ENCODE measurements at regions not wholly inside any gene's neighbourhood (a gene's known extent, or its start where the extent isn't known, plus 50 kb on each side); places are given as distances from the start of the nearest gene placed in this dataset.

- TF ChIP-seq CTCF (IDR thresholded peaks at IDR 0.05; ENCODE audit: poor library complexity), result no peak
- TF ChIP-seq EZH2 (IDR thresholded peaks at IDR 0.05; ENCODE audit: borderline replicate concordance), result no peak
These were observed 174.2 kb downstream of the PHETA1 start for GRCh38 chr12:111194703-111195051.

All from hepatocyte (in vitro differentiated cells).